VCaP (cell line): ENCODE measurements at regions not wholly inside any gene's neighbourhood (a gene's known extent, or its start where the extent isn't known, plus 50 kb on each side); places are given as distances from the start of the nearest gene placed in this dataset.

Source experiments
- H3K27ac ChIP-seq: fragments of 450-650 bp; 2 replicates; pipeline ENCODE4 v1.5.1; 2017
- CTCF ChIP-seq: fragments of 450-650 bp; conservative IDR thresholded peaks from 2 replicates; pipeline ENCODE4 v1.5.1; 2017; ENCODE audit warnings: mild to moderate bottlenecking, moderate library complexity

DNA sequence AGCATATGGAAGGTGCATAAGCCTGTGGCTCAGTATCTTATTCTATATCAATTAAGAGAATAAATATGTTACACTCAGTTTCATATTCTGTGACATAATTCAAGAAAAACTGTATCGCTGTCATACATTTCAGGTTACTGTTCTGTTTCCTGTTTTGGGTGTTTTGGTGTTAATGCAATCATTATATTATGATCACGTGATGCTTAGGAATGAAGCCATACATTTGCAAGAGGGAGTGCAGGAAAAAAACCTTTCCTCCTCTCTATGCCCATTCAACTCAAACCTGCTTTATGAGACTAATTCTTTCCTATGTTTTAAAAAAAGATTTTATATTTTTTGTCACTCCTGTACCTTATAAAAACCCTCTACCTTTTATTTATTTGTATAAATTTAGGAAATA is 120.8 kb upstream of the DDX18 start:
- no peak for TF ChIP-seq CTCF
- no peak overlapping the region for H3K27ac ChIP-seq

DNA sequence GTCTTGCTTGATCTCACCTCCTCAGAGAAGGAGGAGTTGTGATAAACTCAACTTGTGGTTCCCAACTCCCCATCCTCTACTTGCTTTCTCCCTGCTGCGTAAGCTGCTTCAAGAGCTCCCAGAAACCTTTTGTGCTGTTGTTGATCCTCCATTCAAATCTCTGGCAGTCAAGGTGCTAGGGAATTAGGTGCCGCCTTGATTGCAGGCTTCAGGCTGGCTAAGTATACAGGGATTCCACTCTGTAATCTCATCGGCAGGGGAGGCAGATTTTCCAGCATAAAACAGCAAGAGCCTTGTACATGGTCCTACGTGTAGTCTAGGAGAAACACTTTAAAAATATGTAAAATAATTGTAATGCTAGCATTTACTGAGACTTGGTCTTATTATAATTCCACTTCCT is 116.2 kb upstream of the DDX18 start:
- H3K27ac ChIP-seq = no peak overlapping the region
- no peak for TF ChIP-seq CTCF

GRCh38 chr2:117698819-117699218 is 115.7 kb upstream of the DDX18 start:
- H3K27ac ChIP-seq = no peak overlapping the region
- no peak for TF ChIP-seq CTCF

GRCh38 chr2:117700471-117700870 is 114.0 kb upstream of the DDX18 start:
- TF ChIP-seq CTCF = no peak
- peak overlapping the region; percentile 68 for H3K27ac ChIP-seq

DNA sequence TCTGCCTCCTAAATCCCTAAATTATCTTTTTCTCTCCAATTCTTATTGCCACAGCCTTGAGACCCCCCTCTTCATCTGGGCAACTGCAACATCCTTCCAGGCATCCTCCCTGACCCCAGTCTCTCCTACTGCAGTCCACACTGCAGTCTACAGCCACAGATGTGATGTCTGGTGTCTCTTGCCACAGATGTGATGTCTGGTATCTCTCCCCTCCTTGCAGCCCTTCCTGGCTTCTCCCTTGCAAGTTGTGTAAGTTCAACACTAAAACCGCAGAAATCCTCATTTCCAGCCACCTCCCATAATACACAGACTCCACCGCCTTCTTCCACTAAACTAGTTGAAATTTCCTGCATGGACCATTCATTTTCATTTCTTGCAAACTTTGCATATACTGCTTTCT is 113.1 kb upstream of the DDX18 start:
- TF ChIP-seq CTCF = no peak
- H3K27ac ChIP-seq = peak overlapping the region; percentile 68

DNA sequence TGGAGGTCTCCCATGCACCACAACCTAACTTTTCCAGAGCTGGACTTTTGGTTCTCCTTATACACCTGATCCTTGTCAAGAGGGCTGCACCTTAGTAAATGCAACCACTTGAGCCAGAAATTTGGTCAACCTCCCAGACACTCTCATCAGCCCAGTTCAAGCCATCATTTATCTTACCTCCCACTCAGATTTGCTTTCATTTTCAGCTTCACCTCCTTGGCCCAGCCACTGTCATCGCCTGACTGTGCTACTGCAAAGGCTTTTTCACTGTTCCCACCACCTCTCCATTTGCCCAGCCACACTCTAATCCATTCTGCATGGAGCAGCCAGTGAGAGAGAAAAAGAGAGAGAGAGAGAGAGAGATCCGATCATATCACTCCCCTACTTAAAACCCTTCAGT is 112.4 kb upstream of the DDX18 start:
- TF ChIP-seq CTCF = no peak
- no peak overlapping the region for H3K27ac ChIP-seq

- TF ChIP-seq CTCF = no peak
- H3K27ac ChIP-seq = no peak overlapping the region
These were observed 110.6 kb upstream of the DDX18 start for GRCh38 chr2:117703858-117704257.

DNA sequence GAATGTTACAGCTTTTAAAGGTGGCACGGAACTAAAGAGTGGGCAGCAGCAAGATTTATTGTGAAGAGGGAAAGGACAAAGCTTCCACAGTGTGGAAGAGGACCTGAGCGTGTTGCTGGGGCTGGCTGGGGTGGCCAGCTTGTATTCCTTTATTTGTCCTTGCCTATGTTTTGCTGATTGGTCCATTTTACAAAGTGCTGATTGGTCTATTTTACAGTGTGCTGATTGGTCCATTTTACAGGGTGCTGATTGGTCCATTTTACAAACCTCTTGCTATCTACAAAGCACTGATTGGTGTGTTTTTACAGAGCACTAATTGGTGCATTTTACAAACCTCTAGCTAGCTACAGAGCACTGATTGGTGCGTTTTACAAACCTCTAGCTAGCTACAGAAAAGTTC is 109.7 kb upstream of the DDX18 start:
- TF ChIP-seq CTCF = no peak
- H3K27ac ChIP-seq = peak overlapping the region; percentile 54; the same call in 1 of the 2 replicates
